C4-2B (cell line): ENCODE measurements at regions not wholly inside any gene's neighbourhood (a gene's known extent, or its start where the extent isn't known, plus 50 kb on each side); places are given as distances from the start of the nearest gene placed in this dataset.

ENCODE experiments used
- H3K27ac ChIP-seq: fragments of 450-650 bp; 2 replicates; pipeline ENCODE4 v1.5.1; 2017
- ZFX ChIP-seq: fragments of 450-650 bp; IDR thresholded peaks from 2 replicates; pipeline ENCODE4 v1.6.1; 2017
- TF ChIP-seq, protein P1 (sequence below): fragments of 450-650 bp; conservative IDR thresholded peaks from 2 replicates; pipeline ENCODE4 v1.5.1; 2017; ENCODE audit warnings: mild to moderate bottlenecking

DNA sequence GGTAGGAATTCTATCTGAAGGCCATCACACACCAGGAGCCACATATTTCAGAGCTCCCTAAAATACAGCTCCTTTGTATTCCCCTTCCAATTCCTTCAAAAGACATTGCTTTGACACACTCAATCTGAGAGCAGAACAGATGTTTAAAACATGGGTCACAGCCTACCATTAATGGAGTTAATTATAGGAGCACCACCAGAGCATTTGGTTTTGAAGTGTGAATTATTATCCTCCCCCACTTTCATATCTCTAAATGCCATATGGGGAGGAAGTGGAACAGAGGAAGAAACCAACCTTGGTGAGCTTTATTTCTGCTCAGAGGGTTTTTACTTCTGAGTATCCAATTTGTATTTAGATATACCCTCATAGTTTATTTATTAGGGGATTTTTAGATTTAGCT, 50.7 kb upstream of the TNFRSF21 start:
- TF ChIP-seq, protein P1, sequence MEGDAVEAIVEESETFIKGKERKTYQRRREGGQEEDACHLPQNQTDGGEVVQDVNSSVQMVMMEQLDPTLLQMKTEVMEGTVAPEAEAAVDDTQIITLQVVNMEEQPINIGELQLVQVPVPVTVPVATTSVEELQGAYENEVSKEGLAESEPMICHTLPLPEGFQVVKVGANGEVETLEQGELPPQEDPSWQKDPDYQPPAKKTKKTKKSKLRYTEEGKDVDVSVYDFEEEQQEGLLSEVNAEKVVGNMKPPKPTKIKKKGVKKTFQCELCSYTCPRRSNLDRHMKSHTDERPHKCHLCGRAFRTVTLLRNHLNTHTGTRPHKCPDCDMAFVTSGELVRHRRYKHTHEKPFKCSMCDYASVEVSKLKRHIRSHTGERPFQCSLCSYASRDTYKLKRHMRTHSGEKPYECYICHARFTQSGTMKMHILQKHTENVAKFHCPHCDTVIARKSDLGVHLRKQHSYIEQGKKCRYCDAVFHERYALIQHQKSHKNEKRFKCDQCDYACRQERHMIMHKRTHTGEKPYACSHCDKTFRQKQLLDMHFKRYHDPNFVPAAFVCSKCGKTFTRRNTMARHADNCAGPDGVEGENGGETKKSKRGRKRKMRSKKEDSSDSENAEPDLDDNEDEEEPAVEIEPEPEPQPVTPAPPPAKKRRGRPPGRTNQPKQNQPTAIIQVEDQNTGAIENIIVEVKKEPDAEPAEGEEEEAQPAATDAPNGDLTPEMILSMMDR, result no peak
- TF ChIP-seq ZFX, result no peak

DNA sequence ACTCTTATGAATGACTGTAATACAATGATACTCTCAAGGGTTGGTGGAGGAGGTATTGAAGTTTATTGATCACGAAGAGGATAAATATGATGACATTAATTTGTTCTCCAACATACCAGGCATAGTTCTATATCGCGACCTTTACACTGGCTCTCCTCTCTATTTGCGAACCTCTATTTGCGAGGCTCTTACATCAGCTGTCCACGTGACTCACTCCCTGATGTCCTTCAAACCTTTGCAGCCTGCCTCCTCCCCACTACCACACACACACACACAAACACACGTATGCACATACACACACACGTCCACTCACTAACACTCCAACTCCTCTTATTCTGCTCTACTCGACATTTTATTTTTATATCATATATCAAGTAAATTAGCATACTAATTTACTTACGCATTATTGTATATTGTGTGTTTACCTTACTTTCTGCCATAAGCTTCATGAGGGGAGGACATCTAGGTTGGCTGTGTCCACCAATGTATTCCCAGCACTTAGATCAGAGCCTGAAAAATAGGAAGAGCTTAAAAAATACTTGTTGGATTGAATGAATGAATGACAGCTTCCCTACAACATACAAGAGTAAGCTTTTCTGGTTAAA, 53.3 kb upstream of the TNFRSF21 start:
- TF ChIP-seq ZFX, result no peak
- TF ChIP-seq, protein P1, result no peak

More for the DNA sequence above, 50.7 kb upstream of the TNFRSF21 start:
- H3K27ac ChIP-seq, result no peak overlapping the region

DNA sequence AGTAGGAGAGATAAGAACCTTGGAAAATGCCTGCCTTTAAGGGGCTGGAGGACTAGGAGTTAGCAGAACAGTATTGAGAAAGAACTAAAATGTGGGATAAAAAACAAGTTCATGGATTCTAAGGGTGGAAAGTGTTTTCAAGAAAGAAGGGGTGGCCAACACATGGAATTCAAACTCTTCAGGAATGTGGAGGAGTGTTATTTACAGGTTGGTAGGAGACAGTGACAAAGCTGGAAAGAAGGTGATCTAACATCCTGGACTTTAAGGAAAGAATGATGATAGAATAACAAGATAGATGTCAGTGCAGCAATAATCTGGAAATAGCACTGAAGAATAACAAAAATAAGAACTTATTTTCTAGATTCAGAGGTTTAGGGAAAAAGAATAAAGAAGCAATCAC, 54.0 kb upstream of the TNFRSF21 start:
- H3K27ac ChIP-seq, result no peak overlapping the region
- TF ChIP-seq, protein P1, result no peak
- TF ChIP-seq ZFX, result no peak

More for the DNA sequence above, 53.3 kb upstream of the TNFRSF21 start:
- no peak overlapping the region for H3K27ac ChIP-seq

DNA sequence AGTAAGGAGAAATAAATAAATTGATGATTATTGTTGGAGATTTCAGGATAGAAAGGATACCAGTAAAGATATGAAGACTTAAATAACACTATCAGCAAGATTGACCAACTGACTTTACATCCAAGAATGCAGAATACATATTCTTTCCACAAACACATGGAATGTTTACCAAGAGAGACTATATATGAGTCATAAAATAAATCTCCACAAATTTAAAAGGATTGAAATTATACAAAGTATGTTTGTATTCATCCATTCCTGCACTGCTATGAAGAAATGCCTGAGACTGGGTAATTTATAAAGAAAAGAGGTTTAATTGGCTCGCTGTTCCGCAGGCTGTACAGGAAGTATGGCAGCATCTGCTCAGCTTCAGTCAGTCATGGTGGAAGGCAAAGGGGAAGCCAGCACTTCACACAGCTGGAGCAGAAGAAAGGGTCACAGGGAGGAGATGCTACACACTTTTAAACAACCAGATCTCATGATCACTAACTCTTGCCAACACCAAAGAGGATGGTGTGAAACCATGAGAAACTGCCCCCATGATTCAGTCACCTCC, 56.7 kb upstream of the TNFRSF21 start:
- no peak for TF ChIP-seq ZFX
- TF ChIP-seq, protein P1, result no peak
- no peak overlapping the region for H3K27ac ChIP-seq

DNA sequence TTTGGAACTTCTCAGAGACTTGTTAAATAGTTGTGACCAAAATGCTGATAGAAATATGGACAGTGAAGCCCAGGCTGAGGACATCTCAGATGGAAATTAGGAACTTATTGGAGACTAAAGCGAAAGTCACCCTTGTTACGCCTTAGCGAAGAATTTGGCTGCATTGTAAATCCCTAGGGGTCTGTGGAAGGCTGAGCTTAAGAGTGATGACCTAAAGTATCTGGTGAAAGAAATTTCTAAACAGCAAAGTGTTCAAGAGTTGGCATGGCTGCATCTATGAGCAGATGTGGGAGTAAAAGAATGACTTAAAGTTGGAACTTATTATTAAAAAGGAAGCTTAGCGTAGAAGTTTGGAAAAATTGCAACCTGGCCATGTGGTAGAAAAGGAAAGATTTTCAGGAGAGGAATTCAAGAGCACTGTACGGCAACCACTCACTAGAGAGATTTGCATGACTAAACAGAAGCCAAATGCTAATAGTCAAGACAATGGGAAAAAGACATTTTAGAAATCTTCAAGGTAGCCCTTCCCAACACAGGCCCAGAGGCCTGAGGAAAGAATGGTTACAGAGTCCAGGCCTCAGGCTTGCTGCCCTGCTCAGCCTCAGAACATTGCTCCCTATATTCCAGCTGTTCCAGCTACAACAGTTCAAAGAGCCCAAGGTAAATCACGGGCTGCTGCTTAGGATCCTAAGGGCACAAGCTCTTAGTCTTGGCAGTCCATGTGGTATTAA, 61.6 kb upstream of the TNFRSF21 start:
- H3K27ac ChIP-seq, result no peak overlapping the region
- TF ChIP-seq, protein P1, result no peak
- no peak for TF ChIP-seq ZFX

DNA sequence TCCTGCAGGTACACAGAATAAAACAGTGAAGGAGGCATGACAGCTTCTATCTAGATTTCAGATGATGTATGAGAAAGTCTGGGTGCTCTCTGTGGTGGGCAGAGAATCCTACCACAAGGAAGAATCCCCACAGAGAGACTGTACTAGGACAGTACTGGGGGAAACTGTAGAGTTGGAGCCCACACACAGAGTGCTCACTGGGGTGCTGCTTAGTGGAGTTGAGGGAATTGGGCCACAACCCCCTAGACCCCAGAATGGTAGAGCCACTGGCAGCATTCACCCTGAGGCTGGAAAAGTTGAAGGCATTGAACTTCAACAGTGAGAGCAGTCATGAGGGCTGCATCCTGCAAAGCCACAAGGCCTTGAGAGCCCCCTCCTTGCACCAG, 62.2 kb upstream of the TNFRSF21 start:
- H3K27ac ChIP-seq, result no peak overlapping the region
- no peak for TF ChIP-seq ZFX
- TF ChIP-seq, protein P1, result no peak

DNA sequence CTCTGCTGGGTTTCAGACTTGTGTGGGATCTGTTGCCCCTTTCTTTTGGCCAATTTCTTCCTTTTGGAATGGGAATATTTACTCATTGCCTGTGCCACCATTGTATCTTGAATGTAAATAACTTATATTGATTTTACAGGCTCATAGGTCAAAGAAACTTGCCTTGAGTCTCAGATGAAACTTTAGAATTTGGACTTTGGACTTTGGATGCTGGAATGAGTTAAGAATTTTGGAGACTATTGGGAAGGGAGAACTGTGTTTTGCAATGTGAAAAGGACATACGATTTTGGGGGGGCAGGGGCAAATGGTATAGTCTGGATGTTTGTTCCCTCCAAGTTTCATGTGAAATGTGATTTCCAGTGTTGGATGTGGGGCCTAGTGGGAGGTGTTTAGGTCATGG, 62.6 kb upstream of the TNFRSF21 start:
- H3K27ac ChIP-seq, result no peak overlapping the region
- TF ChIP-seq, protein P1, result no peak
- no peak for TF ChIP-seq ZFX
